Endothelial cell of umbilical vein (primary cell): ENCODE measurements at regions not wholly inside any gene's neighbourhood (a gene's known extent, or its start where the extent isn't known, plus 50 kb on each side); places are given as distances from the start of the nearest gene placed in this dataset.

ENCODE experiments used
- BruUV-seq: library from RNA; stranded (reverse); fragments of 400-500 nt; replicated peaks from 2 replicates; lab custom pipeline; 2021; lab: Mats Ljungman, UMichigan
- CTCF ChIA-PET: fragments of 300-600, 350-600 bp; sonication (Branson Sonifier 250); formaldehyde crosslinking; loops from one replicate; lab custom pipeline; 2021; ENCODE audit warnings: antibody characterized with exemption, inconsistent platforms; lab: Charles Lee
- POLR2A ChIA-PET: fragments of 300-600, 350-600 bp; sonication (Branson Sonifier 250); formaldehyde crosslinking; loops from one replicate; lab custom pipeline; 2021; ENCODE audit warnings: antibody characterized with exemption, inconsistent platforms; lab: Charles Lee
- DNase-seq: peaks from one replicate; pipeline ENCODE4 v3.0.0-alpha.2; 2011; ENCODE audit warnings: low read depth, low spot score
- FAIRE-seq: peaks from 2 replicates; lab custom pipeline; 2011; peaks lifted over from hg19 to GRCh38; lab: Jason Lieb, UNC
- H2AFZ ChIP-seq: 2 replicates; pipeline ENCODE4 v1.6.0; 2012; ENCODE audit warnings: low read depth, low read length, control low read depth, inconsistent platforms
- H3K27ac ChIP-seq: 2 replicates; pipeline ENCODE4 v1.5.1; 2011; ENCODE audit warnings: low read depth, mild to moderate bottlenecking, control low read depth, low read length, moderate library complexity; ENCODE audit not compliant: insufficient read depth
- H3K27me3 ChIP-seq, 2 experiments: 2 replicates each; pipeline versions ENCODE4 v1.6.0 to v1.6.1; 2011; ENCODE audit warnings: low read length in 2 of 2, mixed read lengths in 1 of 2; ENCODE audit not compliant: control insufficient read depth in 2 of 2, insufficient read depth in 2 of 2
- H3K36me3 ChIP-seq, 2 experiments: 2 replicates in 1 of 2; 3 replicates in 1 of 2; pipeline ENCODE4 v1.5.1; 2011; ENCODE audit warnings: low read length in 2 of 2, mild to moderate bottlenecking in 1 of 2, moderate library complexity in 1 of 2; ENCODE audit not compliant: control insufficient read depth in 2 of 2, insufficient read depth in 2 of 2; ENCODE audit errors: extremely low read depth in 1 of 2
- H3K4me1 ChIP-seq: 3 replicates; pipeline ENCODE4 v1.5.1; 2011; ENCODE audit warnings: mild to moderate bottlenecking, low read length; ENCODE audit not compliant: control insufficient read depth, insufficient read depth; ENCODE audit errors: extremely low read depth
- H3K4me2 ChIP-seq: 2 replicates; pipeline ENCODE4 v1.6.1; 2011; ENCODE audit warnings: low read length, control low read depth, mixed read lengths; ENCODE audit not compliant: insufficient read depth
- H3K4me3 ChIP-seq, 3 experiments: fragments of 200-600 bp in 1 of 3; sonication (generic), shearing (Covaris generic) in 1 of 3; replicated peaks in 1 of 3; 2 replicates each; pipeline ENCODE4 v1.5.1; 2011 to 2016; ENCODE audit warnings: control low read depth in 3 of 3, low read length in 3 of 3, mild to moderate bottlenecking in 2 of 3, inconsistent platforms in 1 of 3, low read depth in 1 of 3, moderate library complexity in 1 of 3; ENCODE audit not compliant: insufficient read depth in 1 of 3
- H3K79me2 ChIP-seq: 2 replicates; pipeline ENCODE4 v1.6.0; 2012; ENCODE audit warnings: low read length, inconsistent platforms; ENCODE audit not compliant: control insufficient read depth, insufficient read depth
- H3K9ac ChIP-seq: replicated peaks from 2 replicates; pipeline ENCODE3; 2011; ENCODE audit warnings: low read length, control low read depth; ENCODE audit not compliant: insufficient read depth; ENCODE audit errors: extremely low read depth
- H3K9me1 ChIP-seq: replicated peaks from 3 replicates; pipeline ENCODE4 v1.6.0; 2011; ENCODE audit warnings: mild to moderate bottlenecking, low read length; ENCODE audit not compliant: control insufficient read depth, insufficient read depth; ENCODE audit errors: extremely low read depth
- H3K9me3 ChIP-seq: replicated peaks from 2 replicates; pipeline ENCODE4 v1.5.1; 2012; ENCODE audit warnings: low read length, inconsistent platforms; ENCODE audit not compliant: control insufficient read depth, insufficient read depth
- H4K20me1 ChIP-seq: replicated peaks from 2 replicates; pipeline ENCODE3; 2011; ENCODE audit warnings: mild to moderate bottlenecking, low read length; ENCODE audit not compliant: control insufficient read depth, insufficient read depth; ENCODE audit errors: extremely low read depth
- CTCF ChIP-seq, 2 donors: IDR thresholded peaks; 1 replicate in 1 of 2; 2 replicates in 1 of 2; pipeline ENCODE4 v1.5.1; 2011; ENCODE audit warnings: low read length in 2 of 2, mild to moderate bottlenecking in 2 of 2, moderate library complexity in 2 of 2, control low read depth in 1 of 2, inconsistent platforms in 1 of 2, low read depth in 1 of 2; ENCODE audit not compliant: insufficient read depth in 1 of 2; ENCODE audit errors: extremely low read depth in 1 of 2
- EZH2 ChIP-seq: IDR thresholded peaks from 2 replicates; pipeline ENCODE4 v1.6.1; 2012; ENCODE audit warnings: borderline replicate concordance, low read depth, mild to moderate bottlenecking, moderate library complexity, low read length, inconsistent platforms; ENCODE audit not compliant: severe bottlenecking
- GATA2 ChIP-seq: IDR thresholded peaks from 2 replicates; pipeline ENCODE4 v1.7.0; 2011; ENCODE audit warnings: low read depth, mild to moderate bottlenecking, moderate library complexity, mixed read lengths, low read length; ENCODE audit not compliant: insufficient read length, insufficient read depth
- JUN ChIP-seq: IDR thresholded peaks from 2 replicates; pipeline ENCODE4 v1.6.1; 2011; ENCODE audit warnings: borderline replicate concordance, low read depth; ENCODE audit not compliant: insufficient read length, insufficient read depth
- MAX ChIP-seq: IDR thresholded peaks from 2 replicates; pipeline ENCODE4 v1.6.1; 2011; ENCODE audit not compliant: insufficient read depth, insufficient read length
- MYC ChIP-seq: IDR thresholded peaks from one replicate; pipeline ENCODE4 v1.6.1; 2011; ENCODE audit warnings: mild to moderate bottlenecking, low read depth, low read length
- POLR2A ChIP-seq: IDR thresholded peaks from 2 replicates; pipeline ENCODE4 v1.6.1; 2012; ENCODE audit warnings: low read depth, mild to moderate bottlenecking, control low read depth, low read length
- POLR2AphosphoS5 ChIP-seq: IDR thresholded peaks from 2 replicates; pipeline ENCODE4 v1.6.1; 2012; ENCODE audit warnings: low read depth, mild to moderate bottlenecking, control low read depth, low read length, moderate library complexity; ENCODE audit not compliant: insufficient read depth
- dilution Hi-C: fragments of 300-500 bp; cut with MboI; formaldehyde crosslinking; loops from one replicate; pipeline ENCODE4 v1.15.0; 2019; ENCODE audit warnings: low sequenced_read_pairs; ENCODE audit not compliant: extremely low pct_ligation_motif_present
- intact Hi-C: fragments of 100-400 bp; cut with micrococcal nuclease; formaldehyde crosslinking; loops from one replicate; pipeline ENCODE4 v1.10.0; 2022

GRCh38 chr10:44467090-44467489 is 82.2 kb upstream of the CXCL12 start:
- no peaks in the 10 kb centered on the region for H3K9me3 ChIP-seq
- H3K9me1 ChIP-seq = no peaks in the 10 kb centered on the region
- DNase-seq (no peak), FAIRE-seq (no peak)
- no peaks in the 10 kb centered on the region for H3K27me3 ChIP-seq
- no peak overlapping the region for H3K4me2 ChIP-seq
- H3K4me3 ChIP-seq = no peak overlapping the region
- intact Hi-C loops (no loop called here), dilution Hi-C loops (no loop called here)
- no peak for TF ChIP-seq CTCF (IDR thresholded peaks at IDR 0.05; ENCODE audit: extremely low read depth in 1 of 2, insufficient read depth in 1 of 2, low read depth in 1 of 2, low read length in 2 of 2)
- TF ChIP-seq JUN = no peak
- TF ChIP-seq MYC = no peak
- no peak for TF ChIP-seq EZH2
- no peak for TF ChIP-seq POLR2AphosphoS5
- no peak for TF ChIP-seq POLR2A
- no peak for TF ChIP-seq GATA2
- no peak for TF ChIP-seq MAX
- no peak overlapping the region for H3K9ac ChIP-seq
- POLR2A ChIA-PET = no interaction called here
- CTCF ChIA-PET = no interaction called here
- H3K36me3 ChIP-seq = no peaks in the 10 kb centered on the region
- no peaks in the 10 kb centered on the region for H3K79me2 ChIP-seq
- no peaks in the 10 kb centered on the region for H3K4me1 ChIP-seq
- no peak overlapping the region for H3K27ac ChIP-seq
- no peak overlapping the region for H2AFZ ChIP-seq
- BruUV-seq = no TSS peak
- H4K20me1 ChIP-seq = no peaks in the 10 kb centered on the region
